ENCODE measurements at regions not wholly inside any gene's neighbourhood (a gene's known extent, or its start where the extent isn't known, plus 50 kb on each side); places are given as distances from the start of the nearest gene placed in this dataset.
A peak's percentile ranks its signal among the peaks of the same experiment; 100 is the strongest.

- DNase-seq (ENCODE audit: low read depth), result peak; percentile 39
- H3K4me3 ChIP-seq (ENCODE audit: low read depth, low read length), result no peak overlapping the region
- peak; percentile 72 for TF ChIP-seq CTCF (conservative IDR thresholded peaks at IDR 0.05; ENCODE audit: low read depth, low read length)
Measured at GRCh38 chr20:11274141-11274594, 600.4 kb upstream of the JAG1 start.

- DNase-seq (ENCODE audit: low read depth), result no peak
Measured at GRCh38 chr20:11275740-11276139, 601.9 kb upstream of the JAG1 start.

GRCh38 chr20:11277170-11277569, 603.4 kb upstream of the JAG1 start:
- no peak for TF ChIP-seq CTCF (conservative IDR thresholded peaks at IDR 0.05; ENCODE audit: low read depth, low read length)
- H3K4me3 ChIP-seq (ENCODE audit: low read depth, low read length), result no peak overlapping the region
- no peak for DNase-seq (ENCODE audit: low read depth)

More at GRCh38 chr20:11275740-11276139, 601.9 kb upstream of the JAG1 start:
- TF ChIP-seq CTCF (conservative IDR thresholded peaks at IDR 0.05; ENCODE audit: low read depth, low read length), result no peak
- no peak overlapping the region for H3K4me3 ChIP-seq (ENCODE audit: low read depth, low read length)

- no peak for TF ChIP-seq CTCF (conservative IDR thresholded peaks at IDR 0.05; ENCODE audit: low read depth, low read length)
- no peak overlapping the region for H3K4me3 ChIP-seq (ENCODE audit: low read depth, low read length)
- DNase-seq (ENCODE audit: low read depth), result no peak
Measured at GRCh38 chr20:11277858-11278257, 604.1 kb upstream of the JAG1 start.

- no peak for DNase-seq (ENCODE audit: low read depth)
- no peak for TF ChIP-seq CTCF (conservative IDR thresholded peaks at IDR 0.05; ENCODE audit: low read depth, low read length)
- no peak overlapping the region for H3K4me3 ChIP-seq (ENCODE audit: low read depth, low read length)
Measured at GRCh38 chr20:11278461-11278860, 604.7 kb upstream of the JAG1 start.

GRCh38 chr20:11281240-11281639, 607.4 kb upstream of the JAG1 start:
- no peak overlapping the region for H3K4me3 ChIP-seq (ENCODE audit: low read depth, low read length)
- no peak for TF ChIP-seq CTCF (conservative IDR thresholded peaks at IDR 0.05; ENCODE audit: low read depth, low read length)
- no peak for DNase-seq (ENCODE audit: low read depth)

GRCh38 chr20:11281768-11282167, 608.0 kb upstream of the JAG1 start:
- no peak overlapping the region for H3K4me3 ChIP-seq (ENCODE audit: low read depth, low read length)
- TF ChIP-seq CTCF (conservative IDR thresholded peaks at IDR 0.05; ENCODE audit: low read depth, low read length), result no peak
- DNase-seq (ENCODE audit: low read depth), result no peak
